ENCODE measurements at regions not wholly inside any gene's neighbourhood (a gene's known extent, or its start where the extent isn't known, plus 50 kb on each side); places are given as distances from the start of the nearest gene placed in this dataset.
"Not testable (repeated sequence)": the region's sequence is repeated elsewhere in the genome, so short reads cannot be mapped to it uniquely, and the experiment has no call there.

GRCh38 chr6:54503144-54503543 lies 194.9 kb downstream of the TINAG start:
- 76% methylated on average over 1 of the region's 1 CpG for WGBS
- no peak for DNase-seq (ENCODE audit: extremely low spot score)
- H3K36me3 ChIP-seq (ENCODE audit: insufficient read depth), result no peaks in the 10 kb centered on the region
- no peaks in the 10 kb centered on the region for H3K4me1 ChIP-seq (ENCODE audit: insufficient read depth)
- no peak overlapping the region for H3K4me3 ChIP-seq (ENCODE audit: low read depth, low read length)
- H3K27ac ChIP-seq (ENCODE audit: low read depth), result no peak overlapping the region

- 60% methylated on average over 2 of the region's 2 CpGs for WGBS
These were observed 206.8 kb downstream of the TINAG start for GRCh38 chr6:54515013-54515412.

GRCh38 chr6:54515713-54516112 lies 207.5 kb downstream of the TINAG start:
- no peak overlapping the region for H3K4me3 ChIP-seq (ENCODE audit: low read depth, low read length)
- DNase-seq (ENCODE audit: extremely low spot score), result no peak
- H3K27ac ChIP-seq (ENCODE audit: low read depth), result no peak overlapping the region
- WGBS, result 85% methylated on average over 1 of the region's 1 CpG
- no peaks in the 10 kb centered on the region for H3K36me3 ChIP-seq (ENCODE audit: insufficient read depth)
- no peaks in the 10 kb centered on the region for H3K4me1 ChIP-seq (ENCODE audit: insufficient read depth)

More at GRCh38 chr6:54515013-54515412, 206.8 kb downstream of the TINAG start:
- H3K27ac ChIP-seq (ENCODE audit: low read depth), result no peak overlapping the region
- no peak overlapping the region for H3K4me3 ChIP-seq (ENCODE audit: low read depth, low read length)
- no peaks in the 10 kb centered on the region for H3K36me3 ChIP-seq (ENCODE audit: insufficient read depth)
- no peaks in the 10 kb centered on the region for H3K4me1 ChIP-seq (ENCODE audit: insufficient read depth)
- DNase-seq (ENCODE audit: extremely low spot score), result no peak

GRCh38 chr6:54516321-54516720 lies 208.1 kb downstream of the TINAG start:
- no peak overlapping the region for H3K4me3 ChIP-seq (ENCODE audit: low read depth, low read length)
- H3K27ac ChIP-seq (ENCODE audit: low read depth), result no peak overlapping the region
- no peaks in the 10 kb centered on the region for H3K4me1 ChIP-seq (ENCODE audit: insufficient read depth)
- WGBS, result 78% methylated on average over 1 of the region's 1 CpG
- DNase-seq (ENCODE audit: extremely low spot score), result no peak
- no peaks in the 10 kb centered on the region for H3K36me3 ChIP-seq (ENCODE audit: insufficient read depth)

GRCh38 chr6:54519161-54519560 lies 210.9 kb downstream of the TINAG start:
- Histone ChIP-seq H3K36me3 (ENCODE audit: insufficient read depth) (no peaks in the 10 kb centered on the region), H3K4me3 (ENCODE audit: low read depth, low read length) (no peak overlapping the region), H3K27ac (ENCODE audit: low read depth) (no peak overlapping the region), H3K4me1 (ENCODE audit: insufficient read depth) (no peaks in the 10 kb centered on the region)
- WGBS, result 89% methylated on average over 3 of the region's 3 CpGs
- no peak for DNase-seq (ENCODE audit: extremely low spot score)

- 72% methylated on average over 2 of the region's 2 CpGs for WGBS
- no peak overlapping the region for H3K4me3 ChIP-seq (ENCODE audit: low read depth, low read length)
These were observed 217.5 kb downstream of the TINAG start for GRCh38 chr6:54525731-54526130.

GRCh38 chr6:54533567-54533966 lies 225.3 kb downstream of the TINAG start:
- peaks cover 2% of the 10 kb centered on the region for H3K4me1 ChIP-seq (ENCODE audit: insufficient read depth)
- WGBS, result 67% methylated on average over 2 of the region's 2 CpGs
- no peak overlapping the region for H3K27ac ChIP-seq (ENCODE audit: low read depth)
- H3K4me3 ChIP-seq (ENCODE audit: low read depth, low read length), result no peak overlapping the region
- no peak for DNase-seq (ENCODE audit: extremely low spot score)
- H3K36me3 ChIP-seq (ENCODE audit: insufficient read depth), result no peaks in the 10 kb centered on the region

More at GRCh38 chr6:54525731-54526130, 217.5 kb downstream of the TINAG start:
- Histone ChIP-seq H3K27ac (ENCODE audit: low read depth) (no peak overlapping the region), H3K36me3 (ENCODE audit: insufficient read depth) (no peaks in the 10 kb centered on the region), H3K4me1 (ENCODE audit: insufficient read depth) (no peaks in the 10 kb centered on the region)
- DNase-seq (ENCODE audit: extremely low spot score), result no peak

GRCh38 chr6:54535568-54535967 lies 227.3 kb downstream of the TINAG start:
- peaks cover 2% of the 10 kb centered on the region for H3K4me1 ChIP-seq (ENCODE audit: insufficient read depth)
- no peak for DNase-seq (ENCODE audit: extremely low spot score)
- WGBS, result 80% methylated on average over 1 of the region's 1 CpG
- H3K36me3 ChIP-seq (ENCODE audit: insufficient read depth), result no peaks in the 10 kb centered on the region
- H3K27ac ChIP-seq (ENCODE audit: low read depth), result no peak overlapping the region
- no peak overlapping the region for H3K4me3 ChIP-seq (ENCODE audit: low read depth, low read length)

GRCh38 chr6:54541541-54541940 lies 233.3 kb downstream of the TINAG start:
- 91% methylated on average over 1 of the region's 1 CpG for WGBS
- no peak overlapping the region for H3K27ac ChIP-seq (ENCODE audit: low read depth)
- no peak for DNase-seq (ENCODE audit: extremely low spot score)

GRCh38 chr6:54559136-54559535 lies 250.9 kb downstream of the TINAG start:
- 45% methylated on average over 4 of the region's 4 CpGs for WGBS
- H3K4me3 ChIP-seq (ENCODE audit: low read depth, low read length), result no peak overlapping the region

More at GRCh38 chr6:54541541-54541940, 233.3 kb downstream of the TINAG start:
- H3K36me3 ChIP-seq (ENCODE audit: insufficient read depth), result no peaks in the 10 kb centered on the region
- no peaks in the 10 kb centered on the region for H3K4me1 ChIP-seq (ENCODE audit: insufficient read depth)
- no peak overlapping the region for H3K4me3 ChIP-seq (ENCODE audit: low read depth, low read length)

GRCh38 chr6:54564188-54564587 lies 255.9 kb downstream of the TINAG start:
- H3K27ac ChIP-seq (ENCODE audit: low read depth); DNase-seq (ENCODE audit: extremely low spot score); H3K4me1 ChIP-seq (ENCODE audit: insufficient read depth); H3K4me3 ChIP-seq (ENCODE audit: low read depth, low read length); H3K36me3 ChIP-seq (ENCODE audit: insufficient read depth): not testable (repeated sequence)
- WGBS, result 98% methylated on average over 2 of the region's 2 CpGs

More at GRCh38 chr6:54559136-54559535, 250.9 kb downstream of the TINAG start:
- Histone ChIP-seq H3K27ac (ENCODE audit: low read depth) (no peak overlapping the region), H3K36me3 (ENCODE audit: insufficient read depth) (no peaks in the 10 kb centered on the region), H3K4me1 (ENCODE audit: insufficient read depth) (no peaks in the 10 kb centered on the region)
- DNase-seq (ENCODE audit: extremely low spot score), result no peak

GRCh38 chr6:54574671-54575070 lies 266.4 kb downstream of the TINAG start:
- no peaks in the 10 kb centered on the region for H3K36me3 ChIP-seq (ENCODE audit: insufficient read depth)
- no peak overlapping the region for H3K4me3 ChIP-seq (ENCODE audit: low read depth, low read length)
- H3K27ac ChIP-seq (ENCODE audit: low read depth), result no peak overlapping the region
- H3K4me1 ChIP-seq (ENCODE audit: insufficient read depth), result no peaks in the 10 kb centered on the region
- DNase-seq (ENCODE audit: extremely low spot score), result peak; percentile 25
- 2% methylated on average over 1 of the region's 1 CpG for WGBS

- DNase-seq (ENCODE audit: extremely low spot score), result no peak
- 42% methylated on average over 3 of the region's 3 CpGs for WGBS
- Histone ChIP-seq H3K4me1 (ENCODE audit: insufficient read depth) (no peaks in the 10 kb centered on the region), H3K4me3 (ENCODE audit: low read depth, low read length) (no peak overlapping the region), H3K27ac (ENCODE audit: low read depth) (no peak overlapping the region), H3K36me3 (ENCODE audit: insufficient read depth) (no peaks in the 10 kb centered on the region)
These were observed 268.3 kb upstream of the FAM83B start for GRCh38 chr6:54578261-54578660.

- Histone ChIP-seq H3K4me3 (ENCODE audit: low read depth, low read length) (no peak overlapping the region), H3K4me1 (ENCODE audit: insufficient read depth) (no peaks in the 10 kb centered on the region), H3K27ac (ENCODE audit: low read depth) (no peak overlapping the region), H3K36me3 (ENCODE audit: insufficient read depth) (no peaks in the 10 kb centered on the region)
- WGBS, result 37% methylated on average over 2 of the region's 2 CpGs
- no peak for DNase-seq (ENCODE audit: extremely low spot score)
These were observed 267.6 kb upstream of the FAM83B start for GRCh38 chr6:54579011-54579410.

GRCh38 chr6:54586251-54586650 lies 260.3 kb upstream of the FAM83B start:
- Histone ChIP-seq H3K4me3 (ENCODE audit: low read depth, low read length) (no peak overlapping the region), H3K27ac (ENCODE audit: low read depth) (no peak overlapping the region), H3K4me1 (ENCODE audit: insufficient read depth) (no peaks in the 10 kb centered on the region), H3K36me3 (ENCODE audit: insufficient read depth) (no peaks in the 10 kb centered on the region)
- DNase-seq (ENCODE audit: extremely low spot score), result no peak

All from urinary bladder (tissue), 3 donors.